ENCODE measurements at regions not wholly inside any gene's neighbourhood (a gene's known extent, or its start where the extent isn't known, plus 50 kb on each side); places are given as distances from the start of the nearest gene placed in this dataset.

- ChIA-PET CTCF (no interaction called here), POLR2A (no interaction called here)
- no peaks in the 10 kb centered on the region for H3K9me3 Mint-ChIP-seq (ENCODE audit: unreplicated experiment)
- Histone ChIP-seq H3K9me3 (no peaks in the 10 kb centered on the region), H3K27me3 (replicated peaks; ENCODE audit: control insufficient read depth, insufficient read depth, low read length) (no peaks in the 10 kb centered on the region), H3K4me1 (no peaks in the 10 kb centered on the region), H3K4me3 (ENCODE audit: low read depth, low read length) (no peak overlapping the region), H3K36me3 (ENCODE audit: control insufficient read depth, insufficient read depth, low read length) (0 out of 2 replicates have a peak, but pooled peaks cover 2% of the 10 kb centered on the region)
- DNase-seq: no peak
- H3K36me3 Mint-ChIP-seq (ENCODE audit: insufficient read depth, unreplicated experiment): peaks cover 49% of the 10 kb centered on the region
- no peak overlapping the region for H3K4me3 Mint-ChIP-seq (ENCODE audit: unreplicated experiment)
- no peaks in the 10 kb centered on the region for H3K4me1 Mint-ChIP-seq (ENCODE audit: low read depth, unreplicated experiment)
- BruUV-seq (replicated peaks): no TSS peak
- no peak for TF ChIP-seq CTCF (IDR thresholded peaks at IDR 0.05; ENCODE audit: insufficient read depth in 1 of 2, low read depth in 1 of 2, low read length in 1 of 2, severe bottlenecking in 1 of 2, unreplicated experiment in 1 of 2)
- no peaks in the 10 kb centered on the region for H3K27me3 Mint-ChIP-seq (ENCODE audit: insufficient read depth, unreplicated experiment)
- intact Hi-C loops (cut with micrococcal nuclease; ENCODE audit: unreplicated experiment): no loop called here
- H3K27ac Mint-ChIP-seq (ENCODE audit: unreplicated experiment): no peak overlapping the region
Measured at GRCh38 chr11:70696564-70696963, 298.2 kb downstream of the CTTN start.

GRCh38 chr11:70697701-70698100 lies 299.4 kb downstream of the CTTN start:
- Histone ChIP-seq H3K4me1 (no peaks in the 10 kb centered on the region), H3K4me3 (ENCODE audit: low read depth, low read length) (no peak overlapping the region), H3K36me3 (ENCODE audit: control insufficient read depth, insufficient read depth, low read length) (0 out of 2 replicates have a peak, but pooled peaks cover 2% of the 10 kb centered on the region), H3K9me3 (no peaks in the 10 kb centered on the region), H3K27me3 (replicated peaks; ENCODE audit: control insufficient read depth, insufficient read depth, low read length) (no peaks in the 10 kb centered on the region)
- H3K27ac Mint-ChIP-seq (ENCODE audit: unreplicated experiment): no peak overlapping the region
- no peaks in the 10 kb centered on the region for H3K4me1 Mint-ChIP-seq (ENCODE audit: low read depth, unreplicated experiment)
- H3K27me3 Mint-ChIP-seq (ENCODE audit: insufficient read depth, unreplicated experiment): no peaks in the 10 kb centered on the region
- DNase-seq: no peak
- H3K36me3 Mint-ChIP-seq (ENCODE audit: insufficient read depth, unreplicated experiment): peaks cover 41% of the 10 kb centered on the region
- ChIA-PET CTCF (no interaction called here), POLR2A (no interaction called here)
- intact Hi-C loops (cut with micrococcal nuclease; ENCODE audit: unreplicated experiment): no loop called here
- H3K9me3 Mint-ChIP-seq (ENCODE audit: unreplicated experiment): no peaks in the 10 kb centered on the region
- BruUV-seq (replicated peaks): no TSS peak
- no peak for TF ChIP-seq CTCF (IDR thresholded peaks at IDR 0.05; ENCODE audit: insufficient read depth in 1 of 2, low read depth in 1 of 2, low read length in 1 of 2, severe bottlenecking in 1 of 2, unreplicated experiment in 1 of 2)
- H3K4me3 Mint-ChIP-seq (ENCODE audit: unreplicated experiment): no peak overlapping the region

DNA sequence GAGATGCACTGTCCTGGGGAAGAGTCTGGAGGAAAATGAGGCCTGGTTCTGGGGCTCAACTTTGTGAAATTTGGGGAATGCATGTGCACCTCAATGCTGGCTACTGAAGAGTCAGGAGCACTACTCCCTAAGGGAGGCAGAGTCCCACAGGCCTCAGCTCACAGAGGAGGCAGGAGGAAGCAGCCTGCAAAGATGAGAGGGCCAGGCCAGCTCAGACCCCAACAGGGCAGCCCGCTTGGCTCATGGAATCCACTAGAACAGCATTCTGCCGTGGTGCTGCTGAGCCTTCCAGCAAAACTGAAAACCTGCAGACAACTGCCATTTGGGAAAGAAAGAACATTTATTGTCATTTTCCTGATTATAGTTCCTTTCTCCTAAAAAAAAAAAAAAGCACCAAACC lies 300.5 kb downstream of the CTTN start:
- Histone ChIP-seq H3K4me1 (no peaks in the 10 kb centered on the region), H3K4me3 (ENCODE audit: low read depth, low read length) (no peak overlapping the region), H3K27me3 (replicated peaks; ENCODE audit: control insufficient read depth, insufficient read depth, low read length) (no peaks in the 10 kb centered on the region), H3K9me3 (no peaks in the 10 kb centered on the region), H3K36me3 (ENCODE audit: control insufficient read depth, insufficient read depth, low read length) (0 out of 2 replicates have a peak, but pooled peaks cover 2% of the 10 kb centered on the region)
- Mint-ChIP-seq H3K27ac (ENCODE audit: unreplicated experiment) (no peak overlapping the region), H3K4me1 (ENCODE audit: low read depth, unreplicated experiment) (no peaks in the 10 kb centered on the region), H3K36me3 (ENCODE audit: insufficient read depth, unreplicated experiment) (peaks cover 41% of the 10 kb centered on the region), H3K4me3 (ENCODE audit: unreplicated experiment) (no peak overlapping the region), H3K27me3 (ENCODE audit: insufficient read depth, unreplicated experiment) (no peaks in the 10 kb centered on the region), H3K9me3 (ENCODE audit: unreplicated experiment) (no peaks in the 10 kb centered on the region)
- TF ChIP-seq CTCF (IDR thresholded peaks at IDR 0.05; ENCODE audit: insufficient read depth in 1 of 2, low read depth in 1 of 2, low read length in 1 of 2, severe bottlenecking in 1 of 2, unreplicated experiment in 1 of 2): no peak
- CTCF ChIA-PET: no interaction called here
- intact Hi-C loops (cut with micrococcal nuclease; ENCODE audit: unreplicated experiment): no loop called here
- no TSS peak for BruUV-seq (replicated peaks)
- POLR2A ChIA-PET: no interaction called here
- no peak for DNase-seq

Measured in Caco-2 (cell line).